ENCODE measurements at regions not wholly inside any gene's neighbourhood (a gene's known extent, or its start where the extent isn't known, plus 50 kb on each side); places are given as distances from the start of the nearest gene placed in this dataset.

- Histone ChIP-seq H3K4me3 (no peak overlapping the region), H3K9me3 (no peaks in the 10 kb centered on the region), H3K4me1 (no peaks in the 10 kb centered on the region), H3K27ac (no peak overlapping the region), H3K36me3 (no peaks in the 10 kb centered on the region), H3K27me3 (no peaks in the 10 kb centered on the region)
- no peak for DNase-seq
- intact Hi-C loops (cut with DNase I), result no loop called here
- no peak for ATAC-seq
- no peak for TF ChIP-seq CTCF (IDR thresholded peaks at IDR 0.05)
Measured at GRCh38 chr21:25464275-25464674, 143.0 kb downstream of the MRPL39 start.

DNA sequence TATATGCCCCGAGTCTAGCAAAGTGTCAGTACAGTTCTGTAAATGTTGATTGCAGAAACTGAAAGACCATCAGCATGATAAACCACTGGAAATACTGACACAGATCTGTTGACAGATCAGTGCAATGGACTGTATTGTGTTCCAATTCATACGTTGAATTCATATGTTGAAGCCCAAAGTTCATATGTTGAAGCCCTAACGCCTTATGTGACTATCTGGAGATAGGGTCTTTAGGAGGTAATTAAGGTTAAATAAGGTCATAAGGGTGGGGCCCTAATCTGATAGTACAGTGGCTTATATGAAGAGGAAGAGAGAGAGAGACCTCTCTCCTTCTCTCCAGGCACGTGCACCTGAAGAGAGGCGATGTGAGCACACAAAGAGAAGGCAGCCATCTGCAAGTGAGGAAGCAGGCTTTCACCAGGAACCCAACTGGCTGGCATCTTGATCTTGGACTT lies 144.7 kb downstream of the MRPL39 start:
- H3K36me3 ChIP-seq, result no peaks in the 10 kb centered on the region
- no peak for ATAC-seq
- no peaks in the 10 kb centered on the region for H3K9me3 ChIP-seq
- no peak for DNase-seq
- intact Hi-C loops (cut with DNase I), result no loop called here
- H3K27me3 ChIP-seq, result no peaks in the 10 kb centered on the region
- no peak for TF ChIP-seq CTCF (IDR thresholded peaks at IDR 0.05)
- no peaks in the 10 kb centered on the region for H3K4me1 ChIP-seq
- H3K4me3 ChIP-seq, result no peak overlapping the region
- H3K27ac ChIP-seq, result no peak overlapping the region

DNA sequence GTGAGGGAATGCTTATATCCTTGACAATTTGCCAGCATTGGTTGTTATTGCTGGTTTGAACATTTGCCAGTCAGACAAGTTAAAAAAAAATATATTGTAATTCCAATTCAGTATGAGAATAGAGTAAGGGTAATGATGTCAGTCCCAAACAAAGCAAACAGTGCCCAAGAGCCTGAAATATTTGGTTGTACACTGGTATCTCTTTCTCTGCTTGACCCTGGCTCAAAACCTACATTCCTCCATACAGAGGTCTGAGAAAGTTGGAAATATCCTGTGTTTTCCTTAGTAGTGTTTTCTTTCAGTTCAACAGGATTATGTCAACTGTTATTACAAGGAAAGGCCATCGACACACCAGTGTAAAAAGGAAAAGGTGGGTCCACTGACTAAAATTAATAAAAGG lies 145.6 kb downstream of the MRPL39 start:
- DNase-seq (no peak), ATAC-seq (no peak)
- no peaks in the 10 kb centered on the region for H3K36me3 ChIP-seq
- intact Hi-C loops (cut with DNase I), result no loop called here
- H3K9me3 ChIP-seq, result no peaks in the 10 kb centered on the region
- H3K4me1 ChIP-seq, result peaks cover 2% of the 10 kb centered on the region
- H3K4me3 ChIP-seq, result no peak overlapping the region
- H3K27ac ChIP-seq, result no peak overlapping the region
- TF ChIP-seq CTCF (IDR thresholded peaks at IDR 0.05), result no peak
- H3K27me3 ChIP-seq, result no peaks in the 10 kb centered on the region

DNA sequence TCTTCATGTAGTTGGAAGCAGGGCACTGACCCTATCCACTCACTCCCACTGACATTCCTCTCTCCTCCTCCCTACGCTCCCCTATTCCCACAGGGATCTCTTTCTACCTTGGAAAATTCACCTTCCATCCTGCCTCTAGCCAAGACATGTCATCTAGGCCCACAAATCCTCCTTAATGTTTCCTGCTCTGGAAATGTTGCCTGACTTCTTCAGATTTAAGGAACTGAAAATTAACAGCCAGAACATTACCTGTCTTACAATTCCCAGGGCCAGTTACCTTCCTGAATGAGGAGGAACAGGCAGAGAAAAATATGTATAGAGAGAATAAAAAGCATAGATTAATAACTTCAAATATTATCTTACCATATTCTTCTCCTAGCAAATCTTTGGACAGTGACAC lies 147.3 kb downstream of the MRPL39 start:
- Histone ChIP-seq H3K4me1 (peaks cover 5% of the 10 kb centered on the region), H3K36me3 (no peaks in the 10 kb centered on the region), H3K9me3 (no peaks in the 10 kb centered on the region), H3K27me3 (no peaks in the 10 kb centered on the region), H3K27ac (no peak overlapping the region), H3K4me3 (no peak overlapping the region)
- intact Hi-C loops (cut with DNase I), result no loop called here
- ATAC-seq, result no peak
- no peak for DNase-seq
- no peak for TF ChIP-seq CTCF (IDR thresholded peaks at IDR 0.05)

DNA sequence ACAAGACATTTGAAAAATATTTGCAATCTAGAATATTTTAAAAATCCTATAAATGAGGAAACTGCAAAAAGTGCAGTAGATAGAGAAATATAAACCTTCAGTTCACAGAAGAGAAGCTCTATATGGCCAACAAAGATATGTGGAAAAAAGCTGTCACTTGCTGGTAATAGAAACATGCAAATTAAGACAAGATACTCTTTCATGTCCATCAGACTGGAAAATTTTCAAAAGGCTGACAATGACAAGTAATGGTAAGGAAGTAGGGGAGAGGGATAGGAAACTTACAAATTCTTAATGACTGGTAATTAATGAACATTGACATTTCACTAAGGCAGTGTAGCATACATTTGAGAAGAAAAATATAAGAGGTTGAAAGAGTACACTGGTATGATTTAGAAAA lies 147.9 kb downstream of the MRPL39 start:
- no peaks in the 10 kb centered on the region for H3K36me3 ChIP-seq
- no peaks in the 10 kb centered on the region for H3K9me3 ChIP-seq
- peaks cover 5% of the 10 kb centered on the region for H3K4me1 ChIP-seq
- DNase-seq (no peak), ATAC-seq (no peak)
- no peak for TF ChIP-seq CTCF (IDR thresholded peaks at IDR 0.05)
- H3K27ac ChIP-seq, result no peak overlapping the region
- no peaks in the 10 kb centered on the region for H3K27me3 ChIP-seq
- H3K4me3 ChIP-seq, result no peak overlapping the region
- intact Hi-C loops (cut with DNase I), result no loop called here

GRCh38 chr21:25458484-25458883 lies 148.8 kb downstream of the MRPL39 start:
- H3K27ac ChIP-seq, result no peak overlapping the region
- H3K4me1 ChIP-seq, result peaks cover 5% of the 10 kb centered on the region
- no peak overlapping the region for H3K4me3 ChIP-seq
- intact Hi-C loops (cut with DNase I), result no loop called here
- no peaks in the 10 kb centered on the region for H3K9me3 ChIP-seq
- no peak for TF ChIP-seq CTCF (IDR thresholded peaks at IDR 0.05)
- DNase-seq, result no peak
- H3K36me3 ChIP-seq, result no peaks in the 10 kb centered on the region
- ATAC-seq, result no peak
- no peaks in the 10 kb centered on the region for H3K27me3 ChIP-seq
